ENCODE measurements at regions not wholly inside any gene's neighbourhood (a gene's known extent, or its start where the extent isn't known, plus 50 kb on each side); places are given as distances from the start of the nearest gene placed in this dataset.

DNA sequence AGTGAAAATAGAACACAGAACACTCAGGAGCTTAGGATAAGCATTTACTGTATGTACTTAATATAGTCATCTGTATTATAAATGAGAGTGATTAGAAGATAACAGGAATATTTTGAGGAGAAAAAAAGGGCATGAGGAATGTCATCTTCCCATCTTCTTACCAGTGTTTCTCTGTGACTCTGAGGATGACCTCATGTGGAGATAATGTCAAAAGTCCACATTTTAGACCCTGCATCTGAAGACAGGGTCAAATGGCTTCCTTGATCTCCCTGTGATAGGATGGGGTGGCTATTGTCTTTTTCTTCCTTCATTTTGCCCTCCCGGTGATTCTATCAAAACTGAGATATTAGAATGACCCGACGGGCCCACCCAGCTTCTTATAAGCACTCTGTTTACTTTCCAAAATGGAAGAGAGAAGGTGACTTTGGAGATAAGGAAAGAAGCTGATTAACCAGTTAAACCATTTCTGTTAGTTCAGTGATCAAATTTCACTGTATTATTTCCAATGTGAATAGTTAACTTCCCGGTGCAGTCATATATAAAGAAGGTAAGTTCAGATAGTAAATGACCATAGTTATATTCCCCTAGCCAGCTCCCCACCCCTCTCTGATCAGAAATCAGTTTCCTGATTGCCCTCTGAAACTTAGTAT is 115.7 kb upstream of the SALL4 start:
- DNase-seq = no peak

DNA sequence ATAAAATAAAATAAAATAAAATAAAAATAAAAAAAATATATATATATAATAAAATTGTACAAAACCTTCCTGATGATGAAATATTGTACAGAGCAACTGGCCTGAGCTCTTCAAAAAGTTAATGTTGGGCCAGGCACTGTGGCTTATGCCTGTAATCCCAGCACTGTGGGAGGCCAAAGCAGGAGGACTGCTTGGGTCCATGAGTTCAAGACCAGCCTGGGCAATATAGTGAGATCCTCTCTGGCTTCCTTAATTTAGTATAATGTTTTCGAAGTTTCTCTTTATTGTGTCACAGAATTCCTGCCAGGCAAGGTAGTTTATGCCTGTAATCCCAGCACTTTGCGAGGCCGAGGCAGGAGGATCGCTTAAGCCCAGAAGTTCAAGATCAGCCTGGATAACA is 113.9 kb upstream of the SALL4 start:
- no peak for DNase-seq

DNA sequence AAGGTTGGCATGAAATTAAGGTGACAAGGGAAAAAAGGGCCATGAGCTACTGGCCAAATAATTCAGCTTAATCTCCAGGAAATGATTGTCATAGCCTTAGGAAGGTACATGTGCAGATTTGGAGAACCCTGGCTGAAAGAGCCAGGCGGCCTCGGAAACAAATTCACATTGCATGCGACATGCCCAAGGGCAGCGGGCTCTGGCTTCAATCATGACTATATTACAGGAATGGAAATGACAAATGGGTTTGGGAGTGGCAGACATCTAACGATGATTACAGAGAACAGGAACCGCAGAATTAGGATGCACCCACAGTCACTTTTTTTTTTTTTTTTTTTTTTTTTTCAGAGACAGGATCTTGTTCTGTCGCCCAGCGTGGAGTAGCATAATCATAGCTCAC is 112.4 kb upstream of the SALL4 start:
- DNase-seq = no peak

DNA sequence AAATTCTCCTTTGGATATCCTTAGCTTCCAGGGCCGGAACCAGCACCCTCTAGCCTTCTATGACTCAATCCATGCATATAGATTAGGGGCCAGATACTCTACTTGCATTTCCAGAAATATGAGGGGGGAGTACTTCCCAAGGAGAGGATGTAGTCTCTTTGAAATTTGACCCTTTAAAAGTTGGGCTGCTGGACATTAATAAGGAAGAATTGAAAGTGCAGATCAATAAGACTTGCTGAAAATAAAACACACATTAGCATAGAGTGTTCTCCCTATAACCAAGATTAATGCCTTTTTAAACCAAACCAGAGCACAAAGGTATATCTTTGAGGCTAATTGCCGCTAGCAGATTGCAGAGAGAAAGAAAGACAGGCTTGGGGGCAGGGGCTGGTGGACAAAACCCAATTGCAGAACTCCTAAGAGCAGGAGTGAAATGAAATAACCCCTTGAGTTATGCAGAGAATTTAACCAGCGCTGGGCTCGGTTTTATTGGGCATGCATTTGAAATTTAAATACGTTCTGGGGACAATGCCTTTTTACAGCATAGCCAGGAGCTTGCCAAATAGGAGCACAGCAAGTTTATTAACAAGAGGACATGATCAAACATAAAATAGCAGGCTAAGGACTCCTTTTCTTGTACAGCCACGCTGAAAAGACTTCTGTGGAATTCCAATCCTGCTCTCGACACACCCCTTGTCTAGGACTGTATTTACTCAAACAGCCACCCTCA is 108.2 kb upstream of the SALL4 start:
- no peak for DNase-seq

DNA sequence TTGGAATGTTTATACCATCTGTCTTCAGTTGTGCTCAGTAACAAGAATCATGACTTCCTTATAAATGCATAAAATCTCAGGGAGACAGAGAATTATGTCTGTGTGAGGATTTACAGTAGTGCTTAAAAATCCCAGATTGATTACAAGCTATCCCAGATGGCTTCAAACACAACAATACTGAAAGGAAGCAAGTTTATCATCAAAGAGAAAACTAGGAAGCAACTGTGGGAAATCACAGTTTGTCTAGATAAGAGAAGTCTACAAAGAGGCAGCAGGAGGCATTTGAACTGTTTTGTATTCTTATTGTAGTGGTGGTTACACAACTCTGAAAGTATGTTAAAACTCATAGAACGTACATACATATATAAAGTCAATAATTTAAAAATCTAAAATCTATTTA is 104.4 kb upstream of the SALL4 start:
- DNase-seq = no peak

DNA sequence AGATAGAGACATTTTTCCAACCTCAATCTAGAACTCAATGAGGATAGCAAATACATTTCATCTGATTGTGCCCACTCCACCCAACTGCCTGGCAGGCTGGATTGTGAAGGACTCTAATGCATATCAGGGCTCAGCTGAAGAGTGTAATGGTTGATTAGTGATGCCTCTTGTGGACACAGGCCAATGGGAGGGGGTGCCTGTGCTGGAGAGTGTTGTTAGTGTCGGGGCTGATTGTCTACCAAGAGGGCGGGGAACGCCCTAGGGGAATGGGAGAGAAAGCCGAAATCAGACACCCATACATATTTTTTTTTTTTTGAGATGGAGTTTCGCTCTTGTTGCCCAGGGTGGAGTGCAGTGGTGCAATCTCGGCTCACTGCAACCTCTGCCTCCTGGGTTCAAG is 103.7 kb upstream of the SALL4 start:
- no peak for DNase-seq

DNA sequence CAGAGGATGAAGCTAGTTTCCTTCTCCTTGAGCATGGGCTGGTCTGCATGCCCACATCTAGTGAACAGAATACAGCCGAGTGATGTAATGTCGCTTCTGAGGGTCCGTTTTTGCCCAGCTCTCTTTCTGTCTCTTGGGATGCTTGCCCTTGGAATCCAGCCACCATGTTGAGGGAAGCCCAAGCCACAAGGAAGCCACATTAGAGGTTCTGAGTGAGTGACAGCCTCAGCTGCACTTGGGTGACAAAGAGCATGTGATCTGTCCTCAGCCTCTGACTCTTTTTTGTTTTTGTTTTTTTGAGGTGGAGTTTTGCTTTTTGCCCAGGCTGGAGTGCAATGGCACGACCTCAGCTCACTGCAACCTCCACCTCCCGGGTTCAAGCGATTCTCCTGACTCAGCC is 100.6 kb upstream of the SALL4 start:
- no peak for DNase-seq

DNA sequence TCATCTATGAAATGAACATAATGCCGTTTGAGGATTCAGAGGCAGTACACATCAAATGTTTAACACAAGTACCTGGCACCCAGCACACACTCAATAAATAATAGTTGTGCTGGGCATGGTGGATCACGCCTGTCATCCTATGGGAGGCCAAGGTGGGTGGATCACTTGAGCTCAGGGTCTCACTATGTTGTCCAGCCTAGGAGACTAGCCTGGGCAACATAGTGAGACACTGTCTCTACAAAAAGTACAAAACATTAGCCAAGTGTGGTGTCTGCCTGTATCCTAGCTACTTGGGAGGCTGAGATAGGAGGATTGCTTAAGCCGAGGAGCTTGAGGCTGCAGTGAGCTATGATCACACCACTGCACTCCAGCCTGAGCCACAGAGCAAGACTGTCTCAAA is 98.1 kb upstream of the SALL4 start:
- DNase-seq = no peak

DNA sequence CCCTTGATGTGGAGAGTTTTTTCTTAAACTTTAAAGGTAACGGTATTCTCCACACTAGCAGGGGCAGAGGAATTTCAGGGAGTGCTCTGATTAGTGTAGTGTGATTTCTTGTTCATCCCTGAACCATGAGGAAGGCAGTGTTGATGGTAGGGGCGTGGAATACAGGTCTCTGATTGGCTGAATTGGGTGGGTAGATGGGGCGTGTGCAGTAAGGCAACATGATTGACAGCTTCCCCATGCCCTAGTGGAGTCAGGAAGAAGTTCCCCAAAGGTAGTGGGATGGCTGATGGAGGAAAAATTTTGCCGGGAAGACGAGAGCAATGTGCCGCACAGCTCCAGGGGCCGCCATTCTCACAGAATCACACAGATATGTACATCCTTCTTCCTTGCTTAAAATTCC is 97.4 kb upstream of the SALL4 start:
- no peak for DNase-seq

DNA sequence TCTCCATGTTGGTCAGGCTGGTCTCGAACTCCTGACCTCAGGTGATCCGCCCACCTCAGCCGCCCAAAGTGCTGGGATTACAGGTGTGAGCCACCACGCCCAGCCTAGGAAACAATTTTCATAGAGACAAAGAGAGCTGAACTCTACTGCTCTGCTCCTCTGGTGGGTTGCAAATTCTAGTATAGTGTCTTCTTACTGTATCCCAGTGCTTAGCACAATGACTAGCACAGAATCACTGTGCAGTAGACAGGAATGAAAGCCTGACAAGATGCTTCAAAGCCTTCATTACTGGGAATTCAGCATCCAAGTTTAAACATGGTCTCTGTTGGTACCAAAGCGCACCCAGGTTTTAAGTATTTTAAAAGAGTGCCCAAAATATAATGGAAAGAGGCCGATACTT is 96.5 kb upstream of the SALL4 start:
- no peak for DNase-seq

DNA sequence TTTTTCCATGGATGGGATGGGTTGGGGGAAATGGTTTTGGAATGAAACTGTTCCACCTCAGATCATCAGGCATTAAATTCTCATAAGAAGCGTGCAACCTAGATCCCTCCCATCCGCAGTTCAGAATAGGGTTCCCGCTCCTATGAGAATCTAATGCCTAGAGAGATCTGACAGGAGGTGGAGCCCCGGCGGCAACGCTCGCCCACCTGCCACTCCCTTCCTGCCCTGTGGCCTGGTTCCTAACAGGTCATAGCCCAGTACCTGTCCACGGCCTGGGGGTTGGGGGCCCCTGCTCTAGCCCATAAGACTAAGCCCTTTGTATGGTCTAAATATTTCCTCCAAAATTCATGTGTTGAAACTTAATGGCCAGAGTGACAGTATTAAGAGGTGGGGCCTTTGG is 92.3 kb upstream of the SALL4 start:
- no peak for DNase-seq

DNA sequence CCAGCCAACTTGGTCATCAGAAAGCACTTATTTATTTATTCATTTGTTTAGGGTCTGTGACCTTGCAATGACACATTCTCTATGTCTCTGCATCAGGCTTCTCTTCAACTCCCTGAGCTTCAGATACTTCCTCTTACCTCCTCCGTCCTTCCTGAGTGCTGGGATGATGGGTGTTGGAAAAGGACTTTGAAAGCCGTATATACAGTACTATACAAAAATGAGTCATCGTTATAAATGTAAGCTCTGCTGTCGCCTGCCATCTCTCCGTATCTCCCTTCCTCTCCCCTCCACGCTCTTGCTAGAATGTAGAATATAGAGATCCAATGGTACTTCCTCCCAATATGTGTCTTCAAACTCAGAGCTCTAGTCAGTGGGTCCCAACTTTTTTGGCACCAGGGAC is 91.9 kb upstream of the SALL4 start:
- DNase-seq = no peak

DNA sequence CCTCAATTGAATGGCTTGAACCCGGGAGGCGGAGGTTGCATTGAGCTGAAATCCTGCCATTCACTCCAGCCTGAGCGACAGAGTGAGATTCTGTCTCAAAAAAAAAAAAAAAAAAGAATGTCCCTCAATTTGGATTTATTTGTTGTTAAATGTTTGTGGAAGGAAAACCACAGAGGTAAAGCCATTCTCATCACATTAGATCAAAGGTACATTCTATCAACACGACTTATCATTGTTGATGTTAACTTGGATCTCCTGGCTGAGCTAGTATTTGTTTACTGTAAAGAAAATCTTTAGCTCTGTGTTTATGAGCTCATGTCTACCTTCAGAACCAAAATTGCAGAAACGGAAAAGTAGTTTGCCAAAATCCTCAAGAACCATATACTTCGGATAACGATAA is 91.4 kb upstream of the SALL4 start:
- DNase-seq = no peak

DNA sequence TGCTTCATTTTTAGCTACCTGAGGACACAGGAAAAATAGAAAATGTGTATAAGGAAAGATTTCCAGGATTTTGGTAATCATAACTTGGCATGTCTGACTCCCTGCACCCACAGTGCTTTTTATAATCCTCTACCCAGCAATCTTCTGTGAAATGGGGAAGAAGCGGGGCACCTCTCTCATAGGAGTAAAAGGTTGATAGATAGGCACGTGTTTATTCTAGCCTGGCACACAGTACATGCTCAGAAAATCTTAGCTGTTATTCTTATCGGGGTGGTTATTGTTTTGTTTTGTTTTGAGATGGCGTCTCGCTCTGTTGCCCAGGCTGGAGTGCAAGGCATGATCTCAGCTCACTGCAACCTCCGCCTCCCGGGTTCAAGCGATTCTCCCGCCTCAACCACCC is 87.7 kb upstream of the SALL4 start:
- no peak for DNase-seq

DNA sequence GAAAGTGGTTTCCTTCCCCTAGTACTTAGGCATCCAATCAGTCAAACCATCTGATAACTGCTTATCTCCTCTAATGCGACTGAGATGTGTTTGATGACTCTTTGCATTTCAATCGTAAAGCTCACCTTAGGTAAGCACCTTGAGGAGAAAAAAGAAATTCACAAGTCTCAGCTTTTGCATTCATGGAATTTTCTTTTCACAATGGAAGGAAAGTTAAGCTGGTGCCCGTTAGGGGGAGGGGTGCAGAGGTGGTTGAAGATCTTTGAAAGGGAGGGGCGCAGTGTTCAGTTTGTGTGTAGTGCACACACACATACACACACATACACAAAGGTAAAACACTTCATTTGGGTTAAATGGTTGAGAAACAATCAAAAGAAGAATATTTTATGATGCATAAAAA is 87.1 kb upstream of the SALL4 start:
- DNase-seq = peak; percentile 14

DNA sequence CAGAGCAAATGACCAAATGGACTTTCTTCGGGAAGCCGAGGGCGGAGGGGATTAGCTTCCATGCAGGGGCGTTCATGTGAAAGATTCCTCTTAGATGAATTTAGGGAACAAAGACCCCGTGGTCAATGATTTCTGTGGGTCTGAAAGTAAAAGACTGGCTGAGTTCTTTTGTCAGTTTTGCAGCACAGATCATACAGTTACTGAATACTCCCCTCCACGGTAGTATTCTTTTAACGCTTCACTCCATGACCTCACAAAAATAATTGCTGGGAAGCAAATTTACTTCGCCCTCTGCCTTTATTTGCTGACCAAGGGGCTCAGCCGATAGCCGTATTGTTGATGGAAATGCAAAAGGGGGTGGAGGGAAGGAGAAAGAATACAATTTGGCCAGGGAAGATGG is 86.0 kb upstream of the SALL4 start:
- no peak for DNase-seq

DNA sequence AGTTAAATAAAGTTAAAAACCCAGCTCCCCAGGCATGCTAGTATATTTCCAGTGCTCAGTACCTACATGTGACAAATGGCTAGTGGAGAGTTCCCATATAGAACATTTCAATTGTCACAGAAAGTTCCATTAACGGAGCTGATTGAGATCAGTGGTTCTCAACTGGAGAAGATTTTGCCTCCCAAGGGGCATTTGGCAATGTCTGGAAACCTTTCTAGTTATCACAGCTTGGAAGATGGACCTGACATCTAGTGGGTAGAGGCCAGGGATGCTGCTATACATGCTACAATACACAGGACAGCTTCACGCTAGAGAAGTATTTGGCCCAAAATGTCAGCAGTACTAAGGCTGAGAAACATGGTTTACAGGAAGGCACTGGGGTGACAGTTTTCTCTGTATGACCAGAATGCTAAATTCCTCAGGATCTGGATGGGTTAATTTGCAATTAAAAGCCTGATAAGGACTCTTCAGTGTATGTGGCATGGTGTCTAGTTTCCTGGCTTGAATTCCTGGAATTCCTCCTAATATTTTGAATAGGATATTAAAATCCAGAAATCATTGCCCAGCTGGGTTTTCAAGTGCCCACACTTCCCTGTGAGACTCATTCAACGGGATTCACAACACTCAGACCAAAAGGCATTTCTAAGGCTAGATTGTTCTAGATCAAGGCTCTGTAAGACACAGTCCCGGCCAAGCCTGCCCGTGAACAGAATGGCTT is 84.7 kb upstream of the SALL4 start:
- DNase-seq = no peak

DNA sequence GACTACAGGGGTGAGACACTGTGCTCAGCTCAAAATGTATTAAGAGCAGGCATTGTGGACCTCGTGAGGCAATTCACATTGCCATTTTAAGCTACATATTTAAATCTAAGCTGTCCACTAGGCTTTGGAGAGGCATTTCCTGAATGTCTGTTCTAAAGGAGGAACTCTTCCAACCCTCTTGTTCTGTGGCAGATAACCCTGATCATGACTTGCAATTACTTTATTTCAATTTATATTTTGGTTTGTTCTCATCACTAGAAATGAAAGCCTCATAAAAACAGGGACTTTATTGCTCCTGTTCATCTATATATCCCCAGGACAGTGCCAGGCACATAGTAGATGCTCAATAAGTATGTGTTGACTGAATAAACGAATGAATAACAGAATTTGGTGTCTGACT is 84.0 kb upstream of the SALL4 start:
- no peak for DNase-seq

DNA sequence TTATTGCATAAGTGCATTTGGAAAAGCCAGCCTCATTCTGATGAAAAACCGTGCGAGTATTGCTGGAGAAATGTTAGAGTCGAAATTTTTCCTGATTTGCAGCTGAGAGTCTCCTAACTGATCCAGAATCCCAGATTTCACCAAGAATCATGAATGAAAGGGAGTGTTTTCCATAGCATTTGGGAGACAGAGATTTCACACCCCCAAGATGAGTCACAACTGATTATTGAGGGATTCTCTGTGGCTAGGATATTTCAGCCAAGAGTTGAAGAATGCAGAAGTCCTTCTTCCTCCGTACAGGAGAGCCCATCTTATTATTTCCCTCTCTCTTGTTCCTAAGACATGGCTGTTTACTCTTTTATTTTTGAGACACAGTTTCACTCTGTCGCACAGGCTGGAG is 82.2 kb upstream of the SALL4 start:
- DNase-seq = no peak

DNA sequence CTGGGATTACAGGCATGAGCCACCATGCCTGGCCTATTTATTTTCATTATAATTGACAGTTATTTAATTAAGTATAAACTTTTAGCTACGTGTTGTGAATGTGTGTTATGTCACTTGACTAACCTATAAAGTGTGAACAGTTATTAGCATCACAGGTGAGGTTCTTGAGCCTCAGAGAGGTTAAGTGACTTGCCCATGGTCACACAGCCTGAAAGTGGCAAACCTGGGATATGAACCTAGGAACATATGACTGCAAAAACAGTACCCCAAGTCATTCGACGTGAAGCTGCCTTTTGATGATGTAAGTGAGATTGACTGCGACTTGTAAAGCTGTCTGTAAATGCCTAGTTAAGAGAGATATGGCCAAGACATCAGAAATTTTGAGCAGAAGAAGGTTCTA is 77.9 kb upstream of the SALL4 start:
- DNase-seq = no peak

DNA sequence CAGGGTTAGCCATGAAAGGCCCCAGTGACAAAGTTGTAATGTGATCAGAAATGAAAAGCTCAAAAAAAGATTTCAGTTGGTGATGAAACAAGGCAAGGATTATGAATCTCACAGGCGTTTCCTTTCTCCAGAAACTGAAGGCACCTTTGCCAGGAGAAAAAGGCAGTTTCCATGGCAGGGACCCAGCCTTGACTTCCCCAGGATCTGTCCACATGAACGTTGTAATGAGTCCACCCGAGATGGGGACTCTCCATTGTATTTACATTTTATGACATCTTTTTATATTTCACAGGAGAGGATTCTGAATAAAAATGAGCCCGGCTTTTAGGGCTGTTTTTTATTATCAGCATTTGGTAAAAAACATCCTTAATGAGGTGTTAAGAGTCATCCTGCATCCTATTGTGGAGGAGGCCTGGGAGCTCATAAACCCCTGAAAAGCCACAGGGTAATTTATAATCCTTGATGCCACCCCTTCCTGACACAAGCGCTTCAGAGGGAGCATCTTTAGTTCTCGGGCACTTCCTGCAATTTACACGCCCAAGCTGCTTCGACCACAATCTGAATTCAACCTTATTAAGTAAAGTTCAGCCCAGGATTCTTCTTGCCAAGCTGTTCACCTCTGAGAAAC is 74.1 kb upstream of the SALL4 start:
- no peak for DNase-seq

DNA sequence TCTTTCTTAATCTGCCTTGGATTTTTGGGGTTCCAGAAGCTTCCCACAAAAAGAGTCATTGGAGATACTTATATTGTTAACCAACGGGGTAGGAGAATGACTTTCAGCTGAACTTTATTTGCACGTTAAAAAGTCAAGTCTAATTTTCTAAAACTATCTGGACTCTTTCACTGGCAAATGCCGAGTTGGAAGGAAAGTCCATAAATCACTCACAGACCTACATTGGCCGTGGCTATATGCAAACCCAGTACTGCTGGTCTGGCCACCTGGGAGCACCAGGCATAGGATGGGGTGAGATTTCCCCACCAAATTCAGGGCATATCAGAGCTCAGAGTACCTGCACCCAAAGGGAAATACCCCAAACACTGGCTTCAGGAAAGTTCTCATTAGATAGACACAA is 71.3 kb upstream of the SALL4 start:
- no peak for DNase-seq

DNA sequence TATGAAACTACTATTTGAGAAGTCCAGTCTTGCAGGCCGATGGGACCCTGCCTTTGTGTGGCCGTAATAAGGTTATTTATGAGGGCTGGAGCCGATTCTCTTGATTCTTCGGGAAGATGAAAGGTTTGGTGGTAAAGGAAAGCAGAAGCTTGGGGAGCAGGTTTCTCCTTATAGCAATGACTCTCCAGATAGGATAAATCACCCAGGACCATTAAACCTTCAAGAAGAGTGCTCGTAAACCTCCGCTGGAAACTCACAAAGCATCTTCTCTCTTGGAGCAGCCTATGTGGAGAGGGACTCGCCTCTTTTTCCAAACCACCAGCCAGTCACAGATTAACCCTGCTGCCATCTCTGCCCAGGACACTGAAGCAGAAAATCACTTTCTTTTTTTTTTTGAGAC is 69.6 kb upstream of the SALL4 start:
- DNase-seq = no peak

DNA sequence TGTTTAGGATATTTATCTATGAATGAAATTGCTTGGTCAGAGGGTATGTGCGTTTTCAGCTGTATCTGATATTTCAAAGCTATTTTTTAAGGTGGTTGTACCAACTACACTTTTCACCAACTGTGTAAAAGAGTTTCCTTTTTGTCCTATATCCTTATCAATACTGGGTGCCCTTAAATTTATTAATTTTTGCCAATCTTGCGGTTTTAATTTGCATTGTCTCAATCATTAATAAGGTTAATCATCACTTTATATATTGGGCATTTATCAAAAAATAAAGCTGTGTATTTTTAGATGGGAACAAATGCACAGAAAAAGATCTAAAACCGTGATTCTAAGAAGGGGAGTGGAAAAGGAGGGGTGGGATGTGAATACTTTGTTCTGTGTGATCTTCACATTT is 66.7 kb upstream of the SALL4 start:
- no peak for DNase-seq
